Effector memory CD8-positive, alpha-beta T cell (primary cell): ENCODE measurements at regions not wholly inside any gene's neighbourhood (a gene's known extent, or its start where the extent isn't known, plus 50 kb on each side); places are given as distances from the start of the nearest gene placed in this dataset.
"Not testable (repeated sequence)": the region's sequence is repeated elsewhere in the genome, so short reads cannot be mapped to it uniquely, and the experiment has no call there.

Experiments
- ATAC-seq: fragments of 150-1000 bp; cut with Tn5 transposase; replicated peaks from 2 replicates; pipeline ENCODE4 v1.10.0; 2021; ENCODE audit warnings: mild to moderate bottlenecking, moderate library complexity
- DNase-seq, 3 experiments: peaks; one replicate each; pipeline ENCODE4 v3.0.0; 2021
- H3K27ac Mint-ChIP-seq, 2 donors: one replicate each; pipeline ENCODE4 v1.8.0; 2022; ENCODE audit warnings: mild to moderate bottlenecking in 2 of 2, mixed read lengths in 2 of 2, moderate library complexity in 2 of 2
- H3K27me3 Mint-ChIP-seq, 2 donors: one replicate each; pipeline ENCODE4 v1.8.0; 2022; ENCODE audit warnings: mixed read lengths in 2 of 2
- H3K36me3 Mint-ChIP-seq: one replicate; pipeline ENCODE4 v1.8.0; 2022; ENCODE audit warnings: mild to moderate bottlenecking, moderate library complexity, mixed read lengths; ENCODE audit not compliant: insufficient read depth
- H3K4me1 Mint-ChIP-seq, 2 donors: one replicate each; pipeline ENCODE4 v1.8.0; 2022; ENCODE audit warnings: low read depth in 2 of 2, mixed read lengths in 2 of 2
- H3K4me3 Mint-ChIP-seq, 2 donors: one replicate each; pipeline ENCODE4 v1.8.0; 2022; ENCODE audit warnings: mild to moderate bottlenecking in 2 of 2, mixed read lengths in 2 of 2, moderate library complexity in 2 of 2
- H3K9me3 Mint-ChIP-seq, 2 donors: one replicate each; pipeline ENCODE4 v1.8.0; 2022; ENCODE audit warnings: mixed read lengths in 2 of 2

DNA sequence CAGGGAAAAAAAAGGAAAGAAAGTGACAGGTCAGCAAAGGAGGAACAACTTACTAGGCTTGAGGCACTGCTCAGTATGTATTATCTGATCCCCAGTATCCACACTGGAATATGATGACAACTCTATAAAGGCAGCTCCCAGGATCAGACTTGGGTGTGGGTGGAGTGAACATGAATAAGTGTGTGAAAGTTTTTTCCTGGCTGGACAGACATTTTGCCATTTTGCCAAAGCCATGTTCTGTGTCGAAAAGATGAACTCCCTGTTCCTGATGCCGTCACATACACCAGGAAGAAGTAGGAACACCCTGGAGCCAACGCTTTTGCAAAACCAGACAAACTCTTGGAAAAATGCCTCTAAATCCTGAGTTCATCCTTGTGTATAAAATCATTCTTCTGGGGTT lies 143.2 kb upstream of the MEOX2 start:
- ATAC-seq (no peak), DNase-seq (no peak)
- Mint-ChIP-seq H3K4me3 (no peak overlapping the region), H3K9me3 (no peaks in the 10 kb centered on the region), H3K27me3 (no peaks in the 10 kb centered on the region), H3K36me3 (no peaks in the 10 kb centered on the region), H3K4me1 (no peaks in the 10 kb centered on the region), H3K27ac (no peak overlapping the region)

GRCh38 chr7:15828881-15829280 lies 142.4 kb upstream of the MEOX2 start:
- Mint-ChIP-seq H3K27me3 (no peaks in the 10 kb centered on the region), H3K4me3 (no peak overlapping the region), H3K36me3 (no peaks in the 10 kb centered on the region), H3K27ac (no peak overlapping the region), H3K9me3 (no peaks in the 10 kb centered on the region), H3K4me1 (no peaks in the 10 kb centered on the region)
- ATAC-seq (no peak), DNase-seq (no peak)

GRCh38 chr7:15821484-15822427 lies 135.3 kb upstream of the MEOX2 start:
- Mint-ChIP-seq H3K4me3 (no peak overlapping the region), H3K9me3 (peaks cover 3 to 6% of the 10 kb centered on the region in 2 donors), H3K36me3 (no peaks in the 10 kb centered on the region), H3K27ac (no peak overlapping the region), H3K27me3 (no peaks in the 10 kb centered on the region), H3K4me1 (no peaks in the 10 kb centered on the region)
- ATAC-seq, result no peak
- DNase-seq, result no peak

DNA sequence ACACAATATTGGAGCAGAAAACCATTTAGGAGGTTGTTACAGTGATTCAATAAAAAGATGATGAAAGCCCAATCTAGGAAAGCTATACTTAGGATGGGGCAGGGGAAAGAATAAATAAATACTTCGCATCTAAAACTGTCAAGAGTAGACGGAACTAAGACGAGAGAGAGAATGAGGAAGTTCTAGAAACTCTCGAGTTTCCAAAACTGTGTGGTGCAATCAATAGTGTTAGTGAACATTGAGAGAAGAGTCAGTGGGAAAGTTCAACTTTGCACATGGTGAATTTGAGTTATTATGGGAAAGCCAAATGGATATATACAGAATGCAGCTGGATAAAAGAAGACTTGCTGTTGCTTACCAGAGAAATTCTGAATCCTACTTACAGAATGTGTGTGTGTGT lies 133.8 kb upstream of the MEOX2 start:
- Mint-ChIP-seq H3K4me1 (no peaks in the 10 kb centered on the region), H3K9me3 (peaks cover 8 to 9% of the 10 kb centered on the region in 2 donors), H3K4me3 (no peak overlapping the region), H3K27ac (no peak overlapping the region), H3K36me3 (no peaks in the 10 kb centered on the region), H3K27me3 (no peaks in the 10 kb centered on the region)
- ATAC-seq (no peak), DNase-seq (no peak)

GRCh38 chr7:15816835-15817426 lies 130.4 kb upstream of the MEOX2 start:
- Mint-ChIP-seq H3K4me3 (no peak overlapping the region), H3K27ac (no peak overlapping the region), H3K4me1 (no peaks in the 10 kb centered on the region), H3K9me3 (peaks cover 8 to 15% of the 10 kb centered on the region in 2 donors), H3K27me3 (no peaks in the 10 kb centered on the region), H3K36me3 (no peaks in the 10 kb centered on the region)
- DNase-seq (no peak), ATAC-seq (no peak)

- no peak overlapping the region for H3K27ac Mint-ChIP-seq
- H3K9me3 Mint-ChIP-seq, result peaks cover 19 to 23% of the 10 kb centered on the region in 2 donors
- H3K27me3 Mint-ChIP-seq, result no peaks in the 10 kb centered on the region
- ATAC-seq, result no peak
- no peak overlapping the region for H3K4me3 Mint-ChIP-seq
- DNase-seq, result no peak
- H3K4me1 Mint-ChIP-seq, result no peaks in the 10 kb centered on the region
- H3K36me3 Mint-ChIP-seq, result no peaks in the 10 kb centered on the region
Observed at GRCh38 chr7:15813448-15813847, 127.0 kb upstream of the MEOX2 start.

DNA sequence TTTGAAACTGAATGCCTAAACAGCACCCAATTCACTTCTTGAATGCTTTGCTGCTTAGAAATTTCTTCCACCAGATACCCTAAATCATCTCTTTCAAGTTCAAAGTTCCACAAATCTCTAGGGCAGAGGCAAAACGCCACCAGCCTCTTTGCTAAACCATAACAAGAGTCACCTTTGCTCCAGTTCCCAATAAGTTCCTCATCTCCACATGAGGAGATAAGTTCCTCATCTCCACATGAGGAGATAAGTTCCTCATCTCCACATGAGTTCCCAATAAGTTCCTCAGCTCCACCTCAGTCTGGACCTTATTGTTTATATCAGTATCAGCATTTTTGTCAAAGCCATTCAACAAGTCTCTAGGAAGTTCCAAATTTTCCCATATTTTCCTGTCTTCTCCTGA lies 123.9 kb upstream of the MEOX2 start:
- not testable (repeated sequence) for H3K36me3 Mint-ChIP-seq, H3K4me3 Mint-ChIP-seq, ATAC-seq, H3K4me1 Mint-ChIP-seq, DNase-seq, H3K27ac Mint-ChIP-seq, H3K27me3 Mint-ChIP-seq
- H3K9me3 Mint-ChIP-seq, result peaks cover 11 to 23% of the 10 kb centered on the region in 2 donors

GRCh38 chr7:15809936-15810335 lies 123.5 kb upstream of the MEOX2 start:
- H3K4me3 Mint-ChIP-seq, DNase-seq, ATAC-seq, H3K4me1 Mint-ChIP-seq, H3K36me3 Mint-ChIP-seq, H3K27ac Mint-ChIP-seq, H3K27me3 Mint-ChIP-seq: not testable (repeated sequence)
- peaks cover 11 to 23% of the 10 kb centered on the region in 2 donors for H3K9me3 Mint-ChIP-seq

- Mint-ChIP-seq H3K4me3 (no peak overlapping the region), H3K27me3 (no peaks in the 10 kb centered on the region), H3K36me3 (no peaks in the 10 kb centered on the region), H3K4me1 (no peaks in the 10 kb centered on the region), H3K27ac (no peak overlapping the region), H3K9me3 (peaks cover 11 to 23% of the 10 kb centered on the region in 2 donors)
- ATAC-seq, result no peak
- no peak for DNase-seq
Observed at GRCh38 chr7:15805891-15806290, 119.4 kb upstream of the MEOX2 start.

DNA sequence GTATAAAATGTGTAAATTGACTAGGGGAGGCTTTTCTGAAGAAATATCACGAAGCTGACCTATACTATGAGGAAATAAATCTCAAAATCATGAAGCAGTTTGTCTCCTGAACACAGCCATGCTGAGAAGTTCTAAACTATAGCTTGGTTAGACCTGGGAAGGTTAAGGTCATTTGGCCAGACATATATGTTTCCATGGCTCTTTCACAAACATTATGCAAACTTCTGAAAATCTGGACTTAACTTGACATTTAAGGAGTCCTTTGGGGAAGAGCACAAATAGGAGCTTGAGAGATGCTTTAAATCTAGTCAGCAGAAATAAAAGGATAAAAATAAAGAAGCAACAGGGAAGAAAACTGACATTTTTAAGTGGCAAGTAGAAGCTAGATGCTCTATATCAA lies 115.9 kb upstream of the MEOX2 start:
- H3K4me3 Mint-ChIP-seq, result no peak overlapping the region
- no peaks in the 10 kb centered on the region for H3K27me3 Mint-ChIP-seq
- peaks cover 0 to 11% of the 10 kb centered on the region in 2 donors for H3K9me3 Mint-ChIP-seq
- no peaks in the 10 kb centered on the region for H3K4me1 Mint-ChIP-seq
- DNase-seq (no peak), ATAC-seq (no peak)
- H3K36me3 Mint-ChIP-seq, result no peaks in the 10 kb centered on the region
- H3K27ac Mint-ChIP-seq, result no peak overlapping the region

GRCh38 chr7:15801551-15801950 lies 115.1 kb upstream of the MEOX2 start:
- Mint-ChIP-seq H3K36me3 (no peaks in the 10 kb centered on the region), H3K27me3 (no peaks in the 10 kb centered on the region), H3K27ac (no peak overlapping the region), H3K4me1 (no peaks in the 10 kb centered on the region), H3K4me3 (no peak overlapping the region), H3K9me3 (peaks cover 0 to 8% of the 10 kb centered on the region in 2 donors)
- ATAC-seq (no peak), DNase-seq (no peak)

GRCh38 chr7:15801041-15801440 lies 114.6 kb upstream of the MEOX2 start:
- no peak for ATAC-seq
- Mint-ChIP-seq H3K9me3 (peaks cover 0 to 8% of the 10 kb centered on the region in 2 donors), H3K27ac (no peak overlapping the region), H3K4me3 (no peak overlapping the region), H3K27me3 (no peaks in the 10 kb centered on the region), H3K4me1 (no peaks in the 10 kb centered on the region), H3K36me3 (no peaks in the 10 kb centered on the region)
- no peak for DNase-seq

DNA sequence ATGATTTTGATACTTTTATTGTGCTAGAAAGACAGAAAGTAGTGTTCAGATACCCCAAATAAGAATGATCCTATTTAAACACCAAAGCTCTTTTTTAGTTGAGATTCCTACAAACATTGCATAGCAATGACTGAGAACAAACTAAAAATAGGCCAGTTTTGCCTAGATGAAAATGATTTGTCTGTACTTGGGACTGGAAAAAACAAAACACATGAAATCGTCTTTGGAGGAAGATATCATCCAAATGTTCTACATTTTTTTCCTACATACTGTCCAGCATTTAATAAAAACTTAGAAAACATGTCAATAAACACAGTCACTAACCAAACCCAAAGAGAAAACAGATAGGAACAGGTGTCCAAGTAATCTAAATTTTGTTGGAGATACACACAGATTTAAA lies 111.6 kb upstream of the MEOX2 start:
- ATAC-seq (no peak), DNase-seq (no peak)
- no peaks in the 10 kb centered on the region for H3K36me3 Mint-ChIP-seq
- H3K9me3 Mint-ChIP-seq, result peaks cover 0 to 7% of the 10 kb centered on the region in 2 donors
- H3K4me1 Mint-ChIP-seq, result no peaks in the 10 kb centered on the region
- H3K27me3 Mint-ChIP-seq, result no peaks in the 10 kb centered on the region
- H3K4me3 Mint-ChIP-seq, result no peak overlapping the region
- no peak overlapping the region for H3K27ac Mint-ChIP-seq

- Mint-ChIP-seq H3K27ac (peak overlapping the region in 1 of 2 donors; percentile 35), H3K4me3 (no peak overlapping the region), H3K4me1 (no peaks in the 10 kb centered on the region), H3K27me3 (no peaks in the 10 kb centered on the region), H3K36me3 (no peaks in the 10 kb centered on the region), H3K9me3 (peaks cover 0 to 3% of the 10 kb centered on the region in 2 donors)
- ATAC-seq (no peak), DNase-seq (no peak)
Observed at GRCh38 chr7:15795393-15795792, 108.9 kb upstream of the MEOX2 start.
